Adrenal gland (tissue), 5 donors: ENCODE measurements at regions not wholly inside any gene's neighbourhood (a gene's known extent, or its start where the extent isn't known, plus 50 kb on each side); places are given as distances from the start of the nearest gene placed in this dataset.

Experiments used
- CTCF ChIP-seq, 6 experiments: fragments of 450-650 bp in 4 of 6; fragments of 200-600 bp in 2 of 6; sonication (generic) in 1 of 6; IDR thresholded peaks; 1 replicate in 5 of 6; 2 replicates in 1 of 6; pipeline versions ENCODE4 v1.5.1 to v1.8.0; 2016 to 2021; ENCODE audit warnings: antibody characterized with exemption in 6 of 6, mild to moderate bottlenecking in 2 of 6, moderate library complexity in 1 of 6
- POLR2A ChIP-seq, 2 donors: fragments of 450-650 bp; IDR thresholded peaks; one replicate each; pipeline ENCODE4 v1.6.1; 2017; ENCODE audit warnings: antibody characterized with exemption in 2 of 2, mild to moderate bottlenecking in 2 of 2, moderate library complexity in 1 of 2
- donor health status: DM: no; HTN: no; CAD: no.

GRCh38 chr2:14975381-14975780 is 342.9 kb downstream of the LRATD1 start:
- TF ChIP-seq CTCF (IDR thresholded peaks at IDR 0.05) (no peak), POLR2A (IDR thresholded peaks at IDR 0.05) (no peak)
